ENCODE measurements at regions not wholly inside any gene's neighbourhood (a gene's known extent, or its start where the extent isn't known, plus 50 kb on each side); places are given as distances from the start of the nearest gene placed in this dataset.

GRCh38 chr2:43171789-43172188, 54.6 kb downstream of the ZFP36L2 start:
- intact Hi-C loops (cut with DNase I): no loop called here
- no peak for DNase-seq (ENCODE audit: low spot score in 2 of 2)
- H3K9me3 ChIP-seq: peaks cover 0 to 9% of the 10 kb centered on the region in 2 donors
- H3K27ac ChIP-seq: peak overlapping the region in 1 of 2 donors; percentile 1
- peaks cover 0 to 6% of the 10 kb centered on the region in 2 donors for H3K4me1 ChIP-seq
- H3K36me3 ChIP-seq: no peaks in the 10 kb centered on the region
- TF ChIP-seq CTCF (IDR thresholded peaks at IDR 0.05): no peak
- H3K4me3 ChIP-seq: no peak overlapping the region
- no peaks in the 10 kb centered on the region for H3K27me3 ChIP-seq

- DNase-seq (ENCODE audit: low spot score in 2 of 2): no peak
- H3K4me3 ChIP-seq: no peak overlapping the region
- peaks cover 0 to 6% of the 10 kb centered on the region in 2 donors for H3K4me1 ChIP-seq
- TF ChIP-seq CTCF (IDR thresholded peaks at IDR 0.05): no peak
- no peaks in the 10 kb centered on the region for H3K36me3 ChIP-seq
- peaks cover 0 to 9% of the 10 kb centered on the region in 2 donors for H3K9me3 ChIP-seq
- H3K27ac ChIP-seq: no peak overlapping the region
- intact Hi-C loops (cut with DNase I): no loop called here
- no peaks in the 10 kb centered on the region for H3K27me3 ChIP-seq
Measured at GRCh38 chr2:43170405-43171105, 55.9 kb downstream of the ZFP36L2 start.

GRCh38 chr2:43169987-43170386, 56.4 kb downstream of the ZFP36L2 start:
- no peaks in the 10 kb centered on the region for H3K27me3 ChIP-seq
- H3K36me3 ChIP-seq: no peaks in the 10 kb centered on the region
- H3K4me1 ChIP-seq: peaks cover 0 to 6% of the 10 kb centered on the region in 2 donors
- H3K4me3 ChIP-seq: no peak overlapping the region
- H3K9me3 ChIP-seq: peaks cover 0 to 3% of the 10 kb centered on the region in 2 donors
- intact Hi-C loops (cut with DNase I): no loop called here
- peak; percentile 35 to 48 (median 37) for TF ChIP-seq CTCF (IDR thresholded peaks at IDR 0.05)
- no peak for DNase-seq (ENCODE audit: low spot score in 2 of 2)
- H3K27ac ChIP-seq: no peak overlapping the region

GRCh38 chr2:43169099-43169945, 57.1 kb downstream of the ZFP36L2 start:
- no peak for DNase-seq (ENCODE audit: low spot score in 2 of 2)
- Histone ChIP-seq H3K36me3 (no peaks in the 10 kb centered on the region), H3K4me3 (no peak overlapping the region), H3K9me3 (no peaks in the 10 kb centered on the region), H3K27ac (no peak overlapping the region), H3K4me1 (peaks cover 0 to 6% of the 10 kb centered on the region in 2 donors), H3K27me3 (no peaks in the 10 kb centered on the region)
- TF ChIP-seq CTCF (IDR thresholded peaks at IDR 0.05): no peak
- intact Hi-C loops (cut with DNase I): no loop called here

- Histone ChIP-seq H3K4me3 (no peak overlapping the region), H3K4me1 (peaks cover 0 to 6% of the 10 kb centered on the region in 2 donors), H3K36me3 (no peaks in the 10 kb centered on the region), H3K27ac (peak overlapping the region in 1 of 2 donors; percentile 1), H3K9me3 (no peaks in the 10 kb centered on the region), H3K27me3 (no peaks in the 10 kb centered on the region)
- no peak for DNase-seq (ENCODE audit: low spot score in 2 of 2)
- intact Hi-C loops (cut with DNase I): no loop called here
- TF ChIP-seq CTCF (IDR thresholded peaks at IDR 0.05): no peak
Measured at GRCh38 chr2:43168016-43168369, 58.4 kb downstream of the ZFP36L2 start.

Measured in ascending aorta (tissue), 2 donors.